ENCODE measurements at regions not wholly inside any gene's neighbourhood (a gene's known extent, or its start where the extent isn't known, plus 50 kb on each side); places are given as distances from the start of the nearest gene placed in this dataset.

DNA sequence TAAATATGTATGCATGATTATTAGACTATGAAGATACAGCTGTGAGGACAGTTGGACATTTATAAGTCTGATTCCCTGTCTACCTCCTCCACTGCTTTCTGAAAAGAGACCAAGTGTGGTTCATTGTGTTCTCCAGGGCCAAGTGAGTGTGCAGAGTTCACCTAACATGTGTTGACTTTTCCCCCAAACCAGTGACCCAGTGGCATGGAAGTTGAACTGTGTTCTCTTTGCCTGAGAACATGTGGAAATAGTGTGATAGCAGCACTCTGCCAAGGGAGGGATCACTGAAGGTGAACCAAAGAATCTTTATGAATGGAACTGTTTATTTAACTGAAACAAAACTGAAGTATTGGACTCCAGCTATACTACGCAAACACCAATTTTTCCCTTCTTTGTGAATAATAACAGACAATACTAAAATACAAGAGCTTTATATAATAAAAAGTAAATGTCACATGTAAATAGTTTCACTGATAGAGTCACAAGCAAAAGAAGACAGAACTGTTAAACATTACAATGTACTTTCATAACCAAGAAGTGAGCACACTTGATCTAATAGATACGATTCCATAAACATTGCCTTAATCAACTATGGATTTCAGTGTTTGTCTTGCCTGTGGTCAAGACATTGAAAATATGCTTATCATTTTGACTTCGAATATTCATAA lies 200.3 kb upstream of the FUT9 start:
- TF ChIP-seq, protein P1, sequence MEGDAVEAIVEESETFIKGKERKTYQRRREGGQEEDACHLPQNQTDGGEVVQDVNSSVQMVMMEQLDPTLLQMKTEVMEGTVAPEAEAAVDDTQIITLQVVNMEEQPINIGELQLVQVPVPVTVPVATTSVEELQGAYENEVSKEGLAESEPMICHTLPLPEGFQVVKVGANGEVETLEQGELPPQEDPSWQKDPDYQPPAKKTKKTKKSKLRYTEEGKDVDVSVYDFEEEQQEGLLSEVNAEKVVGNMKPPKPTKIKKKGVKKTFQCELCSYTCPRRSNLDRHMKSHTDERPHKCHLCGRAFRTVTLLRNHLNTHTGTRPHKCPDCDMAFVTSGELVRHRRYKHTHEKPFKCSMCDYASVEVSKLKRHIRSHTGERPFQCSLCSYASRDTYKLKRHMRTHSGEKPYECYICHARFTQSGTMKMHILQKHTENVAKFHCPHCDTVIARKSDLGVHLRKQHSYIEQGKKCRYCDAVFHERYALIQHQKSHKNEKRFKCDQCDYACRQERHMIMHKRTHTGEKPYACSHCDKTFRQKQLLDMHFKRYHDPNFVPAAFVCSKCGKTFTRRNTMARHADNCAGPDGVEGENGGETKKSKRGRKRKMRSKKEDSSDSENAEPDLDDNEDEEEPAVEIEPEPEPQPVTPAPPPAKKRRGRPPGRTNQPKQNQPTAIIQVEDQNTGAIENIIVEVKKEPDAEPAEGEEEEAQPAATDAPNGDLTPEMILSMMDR (IDR thresholded peaks at IDR 0.05) = no peak
- TF ChIP-seq POLR2A (IDR thresholded peaks at IDR 0.05) (no peak), POLR2AphosphoS5 (IDR thresholded peaks at IDR 0.05) (no peak)
